ENCODE measurements at regions not wholly inside any gene's neighbourhood (a gene's known extent, or its start where the extent isn't known, plus 50 kb on each side); places are given as distances from the start of the nearest gene placed in this dataset.

DNA sequence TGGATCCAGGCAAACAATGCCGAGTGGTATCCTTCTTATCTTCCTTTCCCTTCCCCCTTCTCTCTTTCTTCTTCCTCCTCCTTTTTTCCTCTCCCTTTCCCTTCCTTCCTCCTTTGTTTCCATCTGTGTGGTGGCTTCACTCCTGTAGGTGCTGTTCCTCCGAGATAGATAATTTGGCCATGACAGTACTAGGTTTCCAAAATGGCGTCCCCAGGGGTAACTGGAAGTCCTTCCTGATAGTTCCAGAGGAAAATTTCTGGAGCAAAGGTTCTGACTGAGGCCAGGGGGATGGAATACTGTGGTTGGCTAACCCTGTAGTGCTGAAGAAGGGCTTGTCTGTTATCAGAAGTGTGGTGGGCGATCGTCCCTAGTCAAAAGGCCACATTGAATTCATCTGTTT lies 52.5 kb upstream of the CCDC6 start:
- H3K9me3 ChIP-seq: no peaks in the 10 kb centered on the region
- no peaks in the 10 kb centered on the region for H3K36me3 ChIP-seq (replicated peaks in 1 of 2; ENCODE audit: control insufficient read depth in 1 of 2, insufficient read depth in 2 of 2, low read length in 1 of 2)
- TF ChIP-seq, protein P1, sequence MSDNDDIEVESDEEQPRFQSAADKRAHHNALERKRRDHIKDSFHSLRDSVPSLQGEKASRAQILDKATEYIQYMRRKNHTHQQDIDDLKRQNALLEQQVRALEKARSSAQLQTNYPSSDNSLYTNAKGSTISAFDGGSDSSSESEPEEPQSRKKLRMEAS (IDR thresholded peaks at IDR 0.05; ENCODE audit: low read depth): no peak
- TF ChIP-seq JUND (IDR thresholded peaks at IDR 0.05) (no peak), GABPA (IDR thresholded peaks at IDR 0.05; ENCODE audit: low read depth) (no peak), TEAD4 (IDR thresholded peaks at IDR 0.05; ENCODE audit: borderline replicate concordance, insufficient read depth) (no peak), TCF12 (IDR thresholded peaks at IDR 0.05) (no peak), REST (IDR thresholded peaks at IDR 0.05; ENCODE audit: low read depth, low read length) (no peak), NRF1 (IDR thresholded peaks at IDR 0.05; ENCODE audit: low read depth, low read length) (no peak)
- no peak overlapping the region for H2AFZ ChIP-seq (ENCODE audit: low read depth)
- ChIA-PET POLR2A (no interaction called here), CTCF (no interaction called here)
- WGBS (ENCODE audit: low lambda C conversion rate): 74% methylated on average over 5 of the region's 5 CpGs
- H3K4me2 ChIP-seq: no peak overlapping the region
- no peaks in the 10 kb centered on the region for H3F3A ChIP-seq (replicated peaks; ENCODE audit: insufficient read depth)
- no peak overlapping the region for H3K9ac ChIP-seq
- no peaks in the 10 kb centered on the region for H4K20me1 ChIP-seq (ENCODE audit: insufficient read depth)
- H3K4me3 ChIP-seq (ENCODE audit: low read depth in 2 of 2, low read length in 1 of 2): no peak overlapping the region
- no peaks in the 10 kb centered on the region for H3K27me3 ChIP-seq (ENCODE audit: insufficient read depth)
- H3K9me2 ChIP-seq: no peaks in the 10 kb centered on the region
- DNase-seq: no peak
- no peak overlapping the region for H3K27ac ChIP-seq (ENCODE audit: low read depth in 2 of 2, low read length in 1 of 2)
- H3K4me1 ChIP-seq (ENCODE audit: control insufficient read depth in 1 of 2, insufficient read depth in 2 of 2, low read depth in 1 of 2, low read length in 1 of 2): no peaks in the 10 kb centered on the region
- no peaks in the 10 kb centered on the region for H3K79me2 ChIP-seq (ENCODE audit: insufficient read depth)

GRCh38 chr10:59957975-59958374 lies 51.6 kb upstream of the CCDC6 start:
- Histone ChIP-seq H2AFZ (ENCODE audit: low read depth) (no peak overlapping the region), H3K4me1 (ENCODE audit: control insufficient read depth in 1 of 2, insufficient read depth in 2 of 2, low read depth in 1 of 2, low read length in 1 of 2) (no peaks in the 10 kb centered on the region), H3K9me3 (no peaks in the 10 kb centered on the region), H3K9ac (no peak overlapping the region), H3F3A (replicated peaks; ENCODE audit: insufficient read depth) (no peaks in the 10 kb centered on the region), H3K27me3 (ENCODE audit: insufficient read depth) (no peaks in the 10 kb centered on the region), H4K20me1 (ENCODE audit: insufficient read depth) (no peaks in the 10 kb centered on the region), H3K36me3 (replicated peaks in 1 of 2; ENCODE audit: control insufficient read depth in 1 of 2, insufficient read depth in 2 of 2, low read length in 1 of 2) (no peaks in the 10 kb centered on the region), H3K9me2 (no peaks in the 10 kb centered on the region), H3K79me2 (ENCODE audit: insufficient read depth) (no peaks in the 10 kb centered on the region), H3K4me3 (ENCODE audit: low read depth in 2 of 2, low read length in 1 of 2) (no peak overlapping the region), H3K4me2 (no peak overlapping the region), H3K27ac (ENCODE audit: low read depth in 2 of 2, low read length in 1 of 2) (no peak overlapping the region)
- DNase-seq: no peak
- TF ChIP-seq FOSL2 (IDR thresholded peaks at IDR 0.05; ENCODE audit: borderline replicate concordance, low read depth): no peak
- no peak for TF ChIP-seq RAD21 (IDR thresholded peaks at IDR 0.05; ENCODE audit: low read length)
- TF ChIP-seq EZH2phosphoT487 (IDR thresholded peaks at IDR 0.05; ENCODE audit: borderline replicate concordance, low read depth): no peak
- no peak for TF ChIP-seq ELF1 (IDR thresholded peaks at IDR 0.05)
- no peak for TF ChIP-seq IRF3 (IDR thresholded peaks at IDR 0.05; ENCODE audit: low read depth, low read length)
- no peak for TF ChIP-seq GATA2 (CRISPR knock-in tag; IDR thresholded peaks at IDR 0.05)
- TF ChIP-seq ZBTB33 (IDR thresholded peaks at IDR 0.05; ENCODE audit: borderline replicate concordance, low read depth): no peak
- TF ChIP-seq TAF1 (IDR thresholded peaks at IDR 0.05; ENCODE audit: borderline replicate concordance, low read depth, low read length): no peak
- TF ChIP-seq MXI1 (IDR thresholded peaks at IDR 0.05; ENCODE audit: low read depth, low read length): no peak
- TF ChIP-seq FOXJ3 (CRISPR knock-in tag; IDR thresholded peaks at IDR 0.05): no peak
- TF ChIP-seq RXRA (IDR thresholded peaks at IDR 0.05; ENCODE audit: borderline replicate concordance, low read depth): no peak
- TF ChIP-seq USF2 (IDR thresholded peaks at IDR 0.05; ENCODE audit: borderline replicate concordance, low read depth, low read length): no peak
- TF ChIP-seq YY1 (IDR thresholded peaks at IDR 0.05; ENCODE audit: low read depth): no peak
- TF ChIP-seq, protein P1 (IDR thresholded peaks at IDR 0.05; ENCODE audit: low read depth): no peak
- no peak for TF ChIP-seq TCF12 (IDR thresholded peaks at IDR 0.05)
- POLR2A ChIA-PET: no interaction called here
- CTCF ChIA-PET: no interaction called here

All from SK-N-SH (cell line).